ENCODE measurements at regions not wholly inside any gene's neighbourhood (a gene's known extent, or its start where the extent isn't known, plus 50 kb on each side); places are given as distances from the start of the nearest gene placed in this dataset.

- intact Hi-C loops (cut with DNase I): no loop called here
- Histone ChIP-seq H3K4me3 (no peak overlapping the region), H3K9me3 (no peaks in the 10 kb centered on the region), H3K4me1 (no peaks in the 10 kb centered on the region), H3K27me3 (no peaks in the 10 kb centered on the region), H3K36me3 (no peaks in the 10 kb centered on the region), H3K27ac (no peak overlapping the region)
- TF ChIP-seq, protein P1, sequence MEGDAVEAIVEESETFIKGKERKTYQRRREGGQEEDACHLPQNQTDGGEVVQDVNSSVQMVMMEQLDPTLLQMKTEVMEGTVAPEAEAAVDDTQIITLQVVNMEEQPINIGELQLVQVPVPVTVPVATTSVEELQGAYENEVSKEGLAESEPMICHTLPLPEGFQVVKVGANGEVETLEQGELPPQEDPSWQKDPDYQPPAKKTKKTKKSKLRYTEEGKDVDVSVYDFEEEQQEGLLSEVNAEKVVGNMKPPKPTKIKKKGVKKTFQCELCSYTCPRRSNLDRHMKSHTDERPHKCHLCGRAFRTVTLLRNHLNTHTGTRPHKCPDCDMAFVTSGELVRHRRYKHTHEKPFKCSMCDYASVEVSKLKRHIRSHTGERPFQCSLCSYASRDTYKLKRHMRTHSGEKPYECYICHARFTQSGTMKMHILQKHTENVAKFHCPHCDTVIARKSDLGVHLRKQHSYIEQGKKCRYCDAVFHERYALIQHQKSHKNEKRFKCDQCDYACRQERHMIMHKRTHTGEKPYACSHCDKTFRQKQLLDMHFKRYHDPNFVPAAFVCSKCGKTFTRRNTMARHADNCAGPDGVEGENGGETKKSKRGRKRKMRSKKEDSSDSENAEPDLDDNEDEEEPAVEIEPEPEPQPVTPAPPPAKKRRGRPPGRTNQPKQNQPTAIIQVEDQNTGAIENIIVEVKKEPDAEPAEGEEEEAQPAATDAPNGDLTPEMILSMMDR (IDR thresholded peaks at IDR 0.05): no peak
- no peak for DNase-seq (ENCODE audit: low spot score in 2 of 2)
Measured at GRCh38 chr11:116432301-116432700, 340.5 kb downstream of the BUD13 start.

DNA sequence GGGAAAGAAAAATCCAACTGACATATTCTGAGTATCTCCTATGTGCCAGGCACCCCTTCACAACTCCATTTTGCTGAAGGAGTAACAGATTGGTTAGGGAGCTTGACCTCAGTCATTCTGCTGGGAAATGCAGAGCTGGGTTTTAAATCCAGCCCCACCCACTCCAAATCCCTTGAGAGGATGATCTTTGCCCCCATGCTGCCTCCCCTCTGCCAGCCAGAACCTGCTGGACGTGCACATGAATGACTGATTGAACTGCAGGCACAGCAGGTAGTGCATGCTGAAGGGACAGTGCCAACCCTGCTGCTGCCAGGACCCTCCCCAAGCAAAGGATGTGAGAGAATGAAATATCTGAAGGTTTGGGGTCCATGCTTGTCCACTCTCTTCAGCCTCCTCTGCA, 340.9 kb downstream of the BUD13 start:
- Histone ChIP-seq H3K4me3 (no peak overlapping the region), H3K27me3 (no peaks in the 10 kb centered on the region), H3K36me3 (no peaks in the 10 kb centered on the region), H3K4me1 (no peaks in the 10 kb centered on the region), H3K9me3 (no peaks in the 10 kb centered on the region), H3K27ac (no peak overlapping the region)
- no peak for DNase-seq (ENCODE audit: low spot score in 2 of 2)
- TF ChIP-seq, protein P1 (IDR thresholded peaks at IDR 0.05): no peak
- intact Hi-C loops (cut with DNase I): no loop called here

DNA sequence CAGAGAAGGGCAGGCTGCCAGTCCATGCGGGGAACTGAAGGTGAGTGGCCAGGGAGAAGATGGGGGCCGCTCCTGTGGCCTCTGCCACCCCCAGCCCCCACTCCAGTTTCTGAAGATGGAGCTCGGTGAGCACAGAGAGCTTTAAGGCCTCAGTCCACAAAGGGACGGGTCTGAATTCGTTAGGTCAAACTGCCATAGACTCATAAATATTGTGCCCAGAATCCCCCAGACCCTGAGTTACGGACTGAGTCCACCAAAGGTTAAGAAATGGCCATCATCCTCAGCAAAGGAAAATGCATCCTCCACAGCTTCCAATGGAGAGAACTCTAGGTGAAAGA, 344.2 kb downstream of the BUD13 start:
- H3K36me3 ChIP-seq: no peaks in the 10 kb centered on the region
- no peak overlapping the region for H3K27ac ChIP-seq
- no peak overlapping the region for H3K4me3 ChIP-seq
- TF ChIP-seq, protein P1 (IDR thresholded peaks at IDR 0.05): no peak
- H3K4me1 ChIP-seq: no peaks in the 10 kb centered on the region
- H3K27me3 ChIP-seq: no peaks in the 10 kb centered on the region
- DNase-seq (ENCODE audit: low spot score in 2 of 2): no peak
- H3K9me3 ChIP-seq: no peaks in the 10 kb centered on the region
- intact Hi-C loops (cut with DNase I): no loop called here

DNA sequence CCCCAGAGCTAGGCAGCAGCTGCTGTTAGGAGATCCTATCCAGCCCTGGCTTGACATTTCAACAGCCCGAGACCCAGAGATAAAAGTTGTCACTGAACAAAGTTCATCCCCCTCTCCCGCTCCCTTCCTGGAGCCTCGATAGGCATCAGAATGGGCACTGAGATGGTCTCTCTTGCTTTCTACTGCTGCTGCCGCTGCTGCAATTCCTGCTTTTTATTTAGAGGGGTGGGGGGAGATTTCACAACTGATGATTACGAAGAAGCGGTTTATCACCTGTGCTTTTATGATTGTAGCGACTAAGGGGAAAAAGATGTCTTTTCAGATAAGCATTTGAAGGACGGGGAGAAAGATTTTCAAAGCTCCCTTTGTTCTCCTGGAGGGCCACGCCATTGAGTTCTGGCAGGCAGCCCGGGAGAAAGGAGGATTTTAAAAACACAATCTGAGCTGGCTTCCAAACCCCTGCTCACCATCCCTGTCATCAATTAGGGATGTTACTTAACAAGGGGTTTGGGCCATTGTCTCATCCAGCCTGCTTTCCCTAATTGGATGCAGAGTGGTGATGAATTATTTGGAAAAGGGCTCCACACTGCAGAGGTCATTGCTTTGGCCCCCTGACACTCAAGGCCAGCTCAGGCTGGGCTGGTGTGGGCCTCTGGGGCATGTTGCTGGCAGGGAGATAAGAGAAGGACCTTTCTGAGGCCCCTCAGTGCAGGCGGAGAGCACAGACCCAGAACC, 344.7 kb downstream of the BUD13 start:
- no peak overlapping the region for H3K27ac ChIP-seq
- H3K36me3 ChIP-seq: no peaks in the 10 kb centered on the region
- intact Hi-C loops (cut with DNase I): no loop called here
- TF ChIP-seq, protein P1 (IDR thresholded peaks at IDR 0.05): no peak
- DNase-seq (ENCODE audit: low spot score in 2 of 2): no peak
- H3K27me3 ChIP-seq: no peaks in the 10 kb centered on the region
- no peaks in the 10 kb centered on the region for H3K4me1 ChIP-seq
- no peaks in the 10 kb centered on the region for H3K9me3 ChIP-seq
- no peak overlapping the region for H3K4me3 ChIP-seq

DNA sequence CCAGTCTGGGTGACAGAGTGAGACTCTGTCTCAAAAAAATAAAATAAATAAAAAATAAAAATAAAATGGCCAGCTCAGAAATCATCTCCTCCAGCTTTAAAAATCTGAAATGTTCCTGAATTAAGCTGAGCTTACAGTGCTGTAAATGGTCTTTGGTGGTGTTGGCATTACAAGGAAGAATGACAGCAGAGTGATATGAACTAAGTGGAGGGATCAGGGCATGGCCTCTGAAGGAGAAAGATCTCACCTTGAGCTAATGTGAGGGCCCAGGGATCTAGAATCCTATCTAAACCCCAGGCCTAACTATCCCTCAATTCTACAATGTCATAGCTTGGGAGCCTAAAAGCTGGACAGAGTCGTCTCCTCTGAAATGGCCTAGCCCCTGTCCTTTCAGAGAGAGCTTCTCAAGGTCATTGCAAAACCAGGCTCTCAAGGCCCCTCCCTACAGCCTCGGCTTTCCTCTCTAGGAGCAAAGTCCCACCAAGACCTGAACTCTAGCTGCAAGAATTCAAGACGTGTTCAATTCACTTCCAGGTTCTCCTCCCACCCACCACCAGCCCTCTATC, 345.4 kb downstream of the BUD13 start:
- H3K36me3 ChIP-seq: no peaks in the 10 kb centered on the region
- H3K27ac ChIP-seq: no peak overlapping the region

More for the DNA sequence above, 345.4 kb downstream of the BUD13 start:
- TF ChIP-seq, protein P1 (IDR thresholded peaks at IDR 0.05): no peak
- Histone ChIP-seq H3K4me1 (no peaks in the 10 kb centered on the region), H3K9me3 (no peaks in the 10 kb centered on the region), H3K27me3 (no peaks in the 10 kb centered on the region), H3K4me3 (no peak overlapping the region)
- DNase-seq (ENCODE audit: low spot score in 2 of 2): no peak
- intact Hi-C loops (cut with DNase I): no loop called here
